HPDE6-E6E7 (cell line): ENCODE measurements at regions not wholly inside any gene's neighbourhood (a gene's known extent, or its start where the extent isn't known, plus 50 kb on each side); places are given as distances from the start of the nearest gene placed in this dataset.
A peak's percentile ranks its signal among the peaks of the same experiment; 100 is the strongest.

Experiments
- DNase-seq: peaks from one replicate; pipeline ENCODE4 v3.0.0; 2011; ENCODE audit warnings: missing footprints; ENCODE audit errors: extremely low spot score

GRCh38 chr14:64639340-64639821, 64.8 kb upstream of the PLEKHG3 start:
- no peak for DNase-seq

- DNase-seq = peak; percentile 54
These were observed 63.4 kb upstream of the PLEKHG3 start for GRCh38 chr14:64640839-64641238.

DNA sequence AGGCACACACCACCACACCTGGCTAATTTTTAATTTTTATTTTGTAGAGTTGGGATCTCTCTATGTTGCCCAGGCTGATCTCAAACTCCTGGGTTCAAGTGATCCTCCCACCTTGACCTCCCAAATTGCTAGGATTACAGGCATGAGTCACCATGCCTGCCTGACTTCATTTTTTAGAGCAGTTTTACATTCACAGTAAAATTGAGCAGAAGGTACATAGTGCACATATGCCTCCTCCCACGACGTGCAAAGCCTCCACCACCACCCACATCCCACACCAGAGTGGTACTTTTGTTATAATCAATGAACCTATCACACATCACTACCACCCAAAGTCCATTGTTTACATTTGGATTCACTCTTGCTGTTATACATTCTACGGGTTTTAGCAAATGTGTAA, 62.5 kb upstream of the PLEKHG3 start:
- DNase-seq = no peak

- no peak for DNase-seq
These were observed 60.5 kb upstream of the PLEKHG3 start for GRCh38 chr14:64643709-64644108.

DNA sequence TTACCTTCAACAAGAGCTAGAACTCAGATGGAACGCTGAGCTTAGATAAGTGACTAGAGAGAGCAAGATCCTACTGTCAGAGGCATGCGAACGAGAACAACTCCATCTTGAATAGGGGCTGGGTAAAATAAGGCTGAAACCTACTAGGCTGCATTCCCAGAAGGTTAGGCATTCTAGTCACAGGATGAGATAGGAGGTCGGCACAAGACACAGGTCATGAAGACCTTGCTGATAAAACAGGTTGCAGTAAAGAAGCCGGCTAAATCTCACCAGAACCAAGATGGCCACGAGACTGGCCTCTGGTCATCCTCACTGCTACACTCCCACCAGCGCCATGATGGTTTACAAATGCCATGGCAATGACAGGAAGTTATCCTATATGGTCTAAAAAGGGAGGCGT, 59.6 kb upstream of the PLEKHG3 start:
- no peak for DNase-seq

DNA sequence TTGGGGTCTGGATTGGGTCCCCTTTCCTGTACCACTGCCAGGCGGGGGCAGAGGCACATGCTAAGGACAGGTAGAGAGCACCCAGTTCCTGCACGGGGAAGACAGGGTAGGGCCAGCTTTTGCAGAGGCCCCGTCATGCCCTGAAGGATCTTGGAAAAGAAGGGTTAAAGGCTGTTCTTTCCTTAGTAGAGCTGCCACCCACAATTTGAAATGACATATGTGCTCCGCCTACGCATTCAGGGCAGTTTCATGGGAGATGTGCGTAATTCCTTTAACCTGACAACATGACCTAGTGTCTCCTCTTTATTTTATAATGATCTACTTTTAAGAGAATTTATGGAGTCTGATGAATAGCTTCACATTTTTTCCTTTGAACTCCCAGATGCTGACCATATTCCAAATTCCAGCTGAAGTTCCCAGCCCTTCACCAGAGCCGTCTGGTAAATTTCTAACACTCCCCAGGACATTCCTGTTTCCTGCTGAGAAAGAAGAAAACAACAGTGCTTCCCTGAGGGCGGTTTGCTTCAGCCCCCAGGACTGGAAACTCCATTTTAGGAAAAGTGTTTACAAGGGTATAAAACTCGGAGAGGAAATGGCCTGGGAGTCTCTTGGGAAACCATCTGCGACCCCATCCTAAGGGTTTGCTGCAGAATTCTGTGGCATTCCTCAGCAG, 58.9 kb upstream of the PLEKHG3 start:
- no peak for DNase-seq

DNA sequence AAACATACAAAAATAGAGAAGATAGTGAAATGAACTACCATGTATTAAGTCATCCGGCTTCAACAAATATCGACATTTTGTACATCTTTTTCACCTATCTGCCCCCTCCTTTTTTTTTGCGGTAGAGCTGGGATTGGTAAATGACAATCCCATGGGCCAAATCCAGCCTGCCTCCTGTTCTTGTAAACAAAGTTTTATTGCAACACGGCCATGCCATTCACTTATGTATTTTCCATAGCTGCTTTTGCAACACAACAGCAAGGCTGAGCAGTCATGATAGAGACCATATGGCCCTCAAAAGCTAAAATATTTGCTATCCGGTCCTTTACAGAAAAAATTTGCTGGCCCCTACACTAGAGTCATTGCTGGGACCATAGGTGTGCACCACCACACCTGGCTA, 58.1 kb upstream of the PLEKHG3 start:
- DNase-seq = no peak

DNA sequence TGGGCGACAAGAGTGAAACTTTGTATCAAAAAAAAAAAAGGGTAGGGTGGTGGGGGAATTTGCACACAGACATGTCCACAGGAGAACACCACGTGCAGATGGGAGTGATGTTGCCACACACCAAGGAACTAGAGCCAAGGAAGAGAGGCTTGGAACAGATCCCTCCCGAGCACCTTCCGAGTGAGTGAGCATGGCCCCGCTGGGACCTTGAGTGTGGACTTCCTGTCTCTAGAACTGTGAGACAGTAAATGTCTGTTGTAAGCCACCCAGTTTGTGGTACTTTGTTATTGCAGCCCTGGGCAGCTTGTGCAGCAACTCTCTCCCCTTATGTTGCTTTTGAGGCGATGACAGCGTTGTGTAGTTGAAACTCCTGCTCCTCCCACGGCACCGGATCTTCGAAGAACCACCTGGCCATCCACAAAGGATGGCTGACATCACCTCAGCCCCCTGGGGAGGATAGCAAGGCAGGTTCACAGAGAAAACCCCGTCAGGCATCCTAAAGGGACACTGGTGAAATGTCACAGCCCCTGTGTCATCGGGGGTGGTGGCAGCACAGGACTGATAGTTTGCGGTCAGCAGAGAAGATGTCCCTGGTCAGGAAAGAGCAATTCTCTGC, 54.7 kb upstream of the PLEKHG3 start:
- no peak for DNase-seq

DNA sequence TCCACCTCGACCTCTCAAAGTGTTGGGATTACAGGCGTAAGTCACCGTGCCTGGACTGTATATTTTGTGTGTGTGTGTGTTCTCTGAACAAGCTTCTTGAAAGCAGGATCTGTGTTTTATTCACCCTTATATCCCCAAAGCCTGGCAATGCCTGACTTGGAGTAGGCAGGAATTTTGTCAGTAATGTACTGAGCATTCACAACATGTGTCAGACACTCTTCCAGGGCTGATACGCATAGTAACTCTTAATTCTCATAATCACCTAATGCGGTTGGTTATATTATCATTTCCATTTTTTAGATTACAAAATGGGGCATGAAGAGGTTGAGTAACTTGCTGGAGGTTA, 50.4 kb upstream of the PLEKHG3 start:
- DNase-seq = no peak

GRCh38 chr14:64654246-64654900, 49.9 kb upstream of the PLEKHG3 start:
- peak; percentile 53 for DNase-seq
